ENCODE measurements at regions not wholly inside any gene's neighbourhood (a gene's known extent, or its start where the extent isn't known, plus 50 kb on each side); places are given as distances from the start of the nearest gene placed in this dataset.

DNA sequence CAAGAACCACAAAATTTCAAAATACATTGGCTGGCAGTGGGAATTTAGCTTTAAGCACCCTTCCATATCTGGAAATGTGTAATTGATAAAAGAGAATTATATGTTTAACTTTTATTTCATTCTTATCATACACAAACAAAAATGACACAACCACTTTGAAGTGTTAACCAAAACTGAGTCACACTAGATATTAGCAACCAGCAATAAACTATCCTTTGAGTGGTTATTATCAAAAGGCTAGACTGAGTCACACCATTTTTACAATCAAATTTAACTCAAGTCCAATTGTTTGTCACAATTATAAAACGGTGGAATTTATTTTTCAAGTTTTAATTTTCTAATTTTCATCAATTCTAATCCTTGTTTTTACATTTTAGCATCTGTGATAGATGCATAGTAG is 121.7 kb downstream of the LIG4 start:
- TF ChIP-seq, protein P1, sequence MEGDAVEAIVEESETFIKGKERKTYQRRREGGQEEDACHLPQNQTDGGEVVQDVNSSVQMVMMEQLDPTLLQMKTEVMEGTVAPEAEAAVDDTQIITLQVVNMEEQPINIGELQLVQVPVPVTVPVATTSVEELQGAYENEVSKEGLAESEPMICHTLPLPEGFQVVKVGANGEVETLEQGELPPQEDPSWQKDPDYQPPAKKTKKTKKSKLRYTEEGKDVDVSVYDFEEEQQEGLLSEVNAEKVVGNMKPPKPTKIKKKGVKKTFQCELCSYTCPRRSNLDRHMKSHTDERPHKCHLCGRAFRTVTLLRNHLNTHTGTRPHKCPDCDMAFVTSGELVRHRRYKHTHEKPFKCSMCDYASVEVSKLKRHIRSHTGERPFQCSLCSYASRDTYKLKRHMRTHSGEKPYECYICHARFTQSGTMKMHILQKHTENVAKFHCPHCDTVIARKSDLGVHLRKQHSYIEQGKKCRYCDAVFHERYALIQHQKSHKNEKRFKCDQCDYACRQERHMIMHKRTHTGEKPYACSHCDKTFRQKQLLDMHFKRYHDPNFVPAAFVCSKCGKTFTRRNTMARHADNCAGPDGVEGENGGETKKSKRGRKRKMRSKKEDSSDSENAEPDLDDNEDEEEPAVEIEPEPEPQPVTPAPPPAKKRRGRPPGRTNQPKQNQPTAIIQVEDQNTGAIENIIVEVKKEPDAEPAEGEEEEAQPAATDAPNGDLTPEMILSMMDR (conservative IDR thresholded peaks at IDR 0.05 in 1 of 2, IDR thresholded peaks at IDR 0.05 in 1 of 2; ENCODE audit: extremely low read depth in 1 of 2, insufficient read depth in 1 of 2, low read depth in 1 of 2, low read length in 2 of 2), result no peak
- no peak for TF ChIP-seq EZH2 (IDR thresholded peaks at IDR 0.05; ENCODE audit: borderline replicate concordance, low read length)
